ENCODE measurements at regions not wholly inside any gene's neighbourhood (a gene's known extent, or its start where the extent isn't known, plus 50 kb on each side); places are given as distances from the start of the nearest gene placed in this dataset.
"Not testable (repeated sequence)": the region's sequence is repeated elsewhere in the genome, so short reads cannot be mapped to it uniquely, and the experiment has no call there.

DNA sequence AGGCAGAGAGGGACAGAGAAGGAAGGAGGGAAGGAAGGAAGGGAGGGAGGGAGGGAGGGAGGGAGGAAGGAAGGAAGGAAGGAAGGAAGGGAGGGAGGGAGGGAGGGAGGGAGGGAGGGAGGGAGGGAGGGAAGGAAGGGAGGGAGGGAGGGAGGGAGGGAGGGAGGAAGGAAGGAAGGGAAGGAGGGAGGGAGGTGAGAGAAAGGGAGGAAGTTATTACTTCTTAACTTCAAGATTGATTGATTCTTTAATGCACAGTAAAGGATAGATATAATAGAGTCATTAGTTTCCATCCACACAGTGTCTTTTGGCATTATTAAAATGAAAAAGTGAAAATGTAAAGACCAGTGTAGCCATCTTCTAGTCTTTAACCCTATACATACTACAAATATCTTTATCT is 682.9 kb downstream of the ZEB2 start:
- TF ChIP-seq, protein P1, sequence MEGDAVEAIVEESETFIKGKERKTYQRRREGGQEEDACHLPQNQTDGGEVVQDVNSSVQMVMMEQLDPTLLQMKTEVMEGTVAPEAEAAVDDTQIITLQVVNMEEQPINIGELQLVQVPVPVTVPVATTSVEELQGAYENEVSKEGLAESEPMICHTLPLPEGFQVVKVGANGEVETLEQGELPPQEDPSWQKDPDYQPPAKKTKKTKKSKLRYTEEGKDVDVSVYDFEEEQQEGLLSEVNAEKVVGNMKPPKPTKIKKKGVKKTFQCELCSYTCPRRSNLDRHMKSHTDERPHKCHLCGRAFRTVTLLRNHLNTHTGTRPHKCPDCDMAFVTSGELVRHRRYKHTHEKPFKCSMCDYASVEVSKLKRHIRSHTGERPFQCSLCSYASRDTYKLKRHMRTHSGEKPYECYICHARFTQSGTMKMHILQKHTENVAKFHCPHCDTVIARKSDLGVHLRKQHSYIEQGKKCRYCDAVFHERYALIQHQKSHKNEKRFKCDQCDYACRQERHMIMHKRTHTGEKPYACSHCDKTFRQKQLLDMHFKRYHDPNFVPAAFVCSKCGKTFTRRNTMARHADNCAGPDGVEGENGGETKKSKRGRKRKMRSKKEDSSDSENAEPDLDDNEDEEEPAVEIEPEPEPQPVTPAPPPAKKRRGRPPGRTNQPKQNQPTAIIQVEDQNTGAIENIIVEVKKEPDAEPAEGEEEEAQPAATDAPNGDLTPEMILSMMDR (IDR thresholded peaks at IDR 0.05): not testable (repeated sequence)
- TF ChIP-seq EZH2 (IDR thresholded peaks at IDR 0.05): not testable (repeated sequence)

All from neural progenitor cell (in vitro differentiated cells).